ENCODE measurements at regions not wholly inside any gene's neighbourhood (a gene's known extent, or its start where the extent isn't known, plus 50 kb on each side); places are given as distances from the start of the nearest gene placed in this dataset.

DNA sequence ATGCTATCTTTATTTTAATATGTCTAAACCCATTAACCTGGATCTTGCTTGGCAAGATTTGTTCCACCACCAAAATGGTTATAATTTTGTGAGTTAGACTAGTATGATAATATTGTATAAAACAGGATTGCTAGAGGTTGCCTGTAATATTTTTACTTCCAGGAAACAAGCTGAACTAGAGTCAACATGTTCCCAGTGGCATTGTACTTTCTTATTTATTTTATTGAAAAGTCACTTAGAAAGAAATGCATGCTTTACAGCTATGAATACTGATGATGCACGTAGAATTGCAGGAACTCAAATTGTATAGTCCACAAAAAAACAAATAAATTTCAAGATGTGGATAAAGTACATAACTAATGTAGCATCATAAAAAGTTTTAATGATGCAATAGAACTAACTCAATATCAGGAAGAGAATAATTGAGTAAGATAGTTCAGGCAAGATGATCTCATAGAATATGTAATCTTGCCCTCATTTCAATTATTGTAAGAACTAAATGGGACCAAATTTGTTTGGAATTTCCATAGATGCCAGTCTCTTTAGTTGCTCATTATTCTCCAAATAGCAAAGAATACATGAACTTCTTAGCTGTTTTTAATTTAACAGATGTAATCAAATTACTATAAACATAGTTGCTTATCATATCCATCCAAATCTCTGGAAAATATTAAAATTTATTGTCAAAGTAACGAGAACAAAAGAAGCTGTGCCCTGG lies 451.8 kb downstream of the COL12A1 start:
- TF ChIP-seq, protein P1, sequence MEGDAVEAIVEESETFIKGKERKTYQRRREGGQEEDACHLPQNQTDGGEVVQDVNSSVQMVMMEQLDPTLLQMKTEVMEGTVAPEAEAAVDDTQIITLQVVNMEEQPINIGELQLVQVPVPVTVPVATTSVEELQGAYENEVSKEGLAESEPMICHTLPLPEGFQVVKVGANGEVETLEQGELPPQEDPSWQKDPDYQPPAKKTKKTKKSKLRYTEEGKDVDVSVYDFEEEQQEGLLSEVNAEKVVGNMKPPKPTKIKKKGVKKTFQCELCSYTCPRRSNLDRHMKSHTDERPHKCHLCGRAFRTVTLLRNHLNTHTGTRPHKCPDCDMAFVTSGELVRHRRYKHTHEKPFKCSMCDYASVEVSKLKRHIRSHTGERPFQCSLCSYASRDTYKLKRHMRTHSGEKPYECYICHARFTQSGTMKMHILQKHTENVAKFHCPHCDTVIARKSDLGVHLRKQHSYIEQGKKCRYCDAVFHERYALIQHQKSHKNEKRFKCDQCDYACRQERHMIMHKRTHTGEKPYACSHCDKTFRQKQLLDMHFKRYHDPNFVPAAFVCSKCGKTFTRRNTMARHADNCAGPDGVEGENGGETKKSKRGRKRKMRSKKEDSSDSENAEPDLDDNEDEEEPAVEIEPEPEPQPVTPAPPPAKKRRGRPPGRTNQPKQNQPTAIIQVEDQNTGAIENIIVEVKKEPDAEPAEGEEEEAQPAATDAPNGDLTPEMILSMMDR (IDR thresholded peaks at IDR 0.05): no peak
- TF ChIP-seq POLR2A (IDR thresholded peaks at IDR 0.05): no peak

All from breast epithelium (tissue), 3 donors.